ENCODE measurements at regions not wholly inside any gene's neighbourhood (a gene's known extent, or its start where the extent isn't known, plus 50 kb on each side); places are given as distances from the start of the nearest gene placed in this dataset.

GRCh38 chr13:29902632-29903305, 52.4 kb upstream of the UBL3 start (continued):
- TF ChIP-seq ZNF124 (CRISPR knock-in tag; IDR thresholded peaks at IDR 0.05) (no peak), ZNF274 (IDR thresholded peaks at IDR 0.05; ENCODE audit: borderline replicate concordance, low read depth, low read length) (no peak), JUND (IDR thresholded peaks at IDR 0.05; ENCODE audit: borderline replicate concordance, low read depth, low read length) (no peak), JUND (tag; IDR thresholded peaks at IDR 0.05; ENCODE audit: borderline replicate concordance, low read depth, low read length) (no peak), PML (IDR thresholded peaks at IDR 0.05; ENCODE audit: low read length) (no peak), SMAD3 (CRISPR knock-in tag; conservative IDR thresholded peaks at IDR 0.05) (no peak), ZNF165 (CRISPR knock-in tag; IDR thresholded peaks at IDR 0.05; ENCODE audit: borderline replicate concordance) (no peak)
- TF ChIP-seq, protein P1, sequence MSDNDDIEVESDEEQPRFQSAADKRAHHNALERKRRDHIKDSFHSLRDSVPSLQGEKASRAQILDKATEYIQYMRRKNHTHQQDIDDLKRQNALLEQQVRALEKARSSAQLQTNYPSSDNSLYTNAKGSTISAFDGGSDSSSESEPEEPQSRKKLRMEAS (CRISPR knock-in tag; IDR thresholded peaks at IDR 0.05) = no peak

- Histone ChIP-seq H3K4me2 (ENCODE audit: insufficient read depth, low read length) (no peak overlapping the region), H3K27me3 (ENCODE audit: control insufficient read depth in 2 of 2, insufficient read depth in 2 of 2, low read length in 2 of 2) (no peaks in the 10 kb centered on the region), H3K9ac (ENCODE audit: insufficient read depth in 1 of 2, low read depth in 2 of 2, low read length in 2 of 2) (no peak overlapping the region), H3K36me3 (ENCODE audit: control insufficient read depth, insufficient read depth, low read length) (no peaks in the 10 kb centered on the region), H4K20me1 (replicated peaks; ENCODE audit: control insufficient read depth, insufficient read depth, low read length) (no peaks in the 10 kb centered on the region), H3K9me1 (ENCODE audit: control insufficient read depth, insufficient read depth, low read length) (no peaks in the 10 kb centered on the region), H2AFZ (ENCODE audit: low read depth, low read length) (no peak overlapping the region), H3K9me3 (replicated peaks; ENCODE audit: control insufficient read depth, insufficient read depth, low read depth, low read length) (no peaks in the 10 kb centered on the region), H3K79me2 (ENCODE audit: control insufficient read depth, insufficient read depth, low read length) (no peaks in the 10 kb centered on the region), H3K4me3 (no peak overlapping the region), H3K4me1 (replicated peaks in 1 of 2; ENCODE audit: control insufficient read depth in 2 of 2, insufficient read depth in 2 of 2, low read length in 2 of 2) (no peaks in the 10 kb centered on the region), H3K27ac (ENCODE audit: extremely low read depth, low read depth, low read length) (no peak overlapping the region)
- ATAC-seq = no peak
- intact Hi-C loops (cut with micrococcal nuclease) (no loop called here), in situ Hi-C loops (cut with MboI) (no loop called here)
- ChIA-PET CTCF (ENCODE audit: low intra/inter-chr PET ratio) (no interaction called here), POLR2A (no interaction called here)
- peak in 1 of 4 experiments; percentile 14 for DNase-seq (ENCODE audit: extremely low read depth in 1 of 4, low spot score in 3 of 4)
- peak; percentile 33; the same call in 1 of the 2 replicates for TF ChIP-seq NFIC (IDR thresholded peaks at IDR 0.05)
- TF ChIP-seq NR4A1 (CRISPR knock-in tag; IDR thresholded peaks at IDR 0.05) = no peak
- TF ChIP-seq NR4A1 (tag; IDR thresholded peaks at IDR 0.05) = no peak
- TF ChIP-seq CLOCK (CRISPR knock-in tag; IDR thresholded peaks at IDR 0.05; ENCODE audit: borderline replicate concordance) = no peak
- no peak for TF ChIP-seq HDAC6 (IDR thresholded peaks at IDR 0.05; ENCODE audit: low read depth, low read length)
- TF ChIP-seq EP300 (IDR thresholded peaks at IDR 0.05; ENCODE audit: low read length) = no peak
- TF ChIP-seq WHSC1 (IDR thresholded peaks at IDR 0.05; ENCODE audit: low read length) = no peak
- peak; percentile 31; the same call in 1 of the 2 replicates for TF ChIP-seq CBFA2T3 (IDR thresholded peaks at IDR 0.05)
- BruUV-seq (replicated peaks) = no TSS peak
- no peak for FAIRE-seq
- WGBS (ENCODE audit: insufficient coverage, low coverage, missing lambda C conversion rate) = 0% methylated on average over 10 of the region's 11 CpGs
Measured at GRCh38 chr13:29901710-29902631, 51.6 kb upstream of the UBL3 start.
